Jurkat, Clone E6-1 (cell line): ENCODE measurements at regions not wholly inside any gene's neighbourhood (a gene's known extent, or its start where the extent isn't known, plus 50 kb on each side); places are given as distances from the start of the nearest gene placed in this dataset.
"Not testable (repeated sequence)": the region's sequence is repeated elsewhere in the genome, so short reads cannot be mapped to it uniquely, and the experiment has no call there.

ENCODE experiments used
- DNase-seq: peaks from one replicate; pipeline ENCODE4 v3.0.0-alpha.2; 2011; ENCODE audit warnings: low read depth, low spot score
- H3K4me3 ChIP-seq: 2 replicates; pipeline ENCODE4 v1.5.1; 2011; ENCODE audit warnings: mild to moderate bottlenecking, low read length, control low read depth, moderate library complexity

DNA sequence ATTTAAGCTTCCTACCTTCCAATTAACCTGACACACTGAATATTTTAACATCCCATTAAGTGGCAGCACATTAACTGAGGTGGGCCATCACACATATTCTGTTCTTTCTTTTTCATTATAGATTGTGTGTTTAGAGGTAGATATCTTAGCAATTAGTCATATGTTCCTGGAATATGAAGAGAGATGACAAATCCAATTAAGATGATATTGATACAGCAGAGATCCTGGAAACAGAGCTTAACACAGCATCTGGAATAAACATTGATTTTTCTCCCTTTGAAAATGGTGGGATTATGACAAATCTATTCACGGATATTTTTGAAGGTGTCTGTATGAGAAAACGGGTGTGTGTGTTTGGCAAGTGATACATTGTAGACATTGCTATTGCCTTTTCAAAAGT is 448.0 kb downstream of the CDH10 start:
- no peak for DNase-seq
- no peak overlapping the region for H3K4me3 ChIP-seq

DNA sequence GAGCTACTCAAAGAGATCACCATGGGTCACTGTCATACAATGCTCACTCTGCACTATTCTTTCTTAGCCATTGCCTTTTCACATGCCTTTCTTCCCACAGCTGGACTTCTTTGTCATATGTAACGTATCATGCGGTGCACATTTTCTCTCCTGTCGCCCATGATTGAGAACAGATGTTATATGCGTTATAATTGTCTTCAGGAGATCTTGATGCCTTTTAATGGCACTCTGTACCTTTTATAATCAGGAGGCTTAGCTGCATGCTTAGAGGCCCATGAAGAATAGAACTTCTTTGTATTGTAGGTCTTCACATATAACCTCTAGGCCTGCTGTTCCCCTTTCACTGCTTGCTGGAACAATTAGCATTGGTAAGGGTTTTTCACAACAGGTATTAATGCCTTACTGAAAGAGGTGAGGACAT is 436.1 kb downstream of the CDH10 start:
- DNase-seq = no peak
- H3K4me3 ChIP-seq = no peak overlapping the region

DNA sequence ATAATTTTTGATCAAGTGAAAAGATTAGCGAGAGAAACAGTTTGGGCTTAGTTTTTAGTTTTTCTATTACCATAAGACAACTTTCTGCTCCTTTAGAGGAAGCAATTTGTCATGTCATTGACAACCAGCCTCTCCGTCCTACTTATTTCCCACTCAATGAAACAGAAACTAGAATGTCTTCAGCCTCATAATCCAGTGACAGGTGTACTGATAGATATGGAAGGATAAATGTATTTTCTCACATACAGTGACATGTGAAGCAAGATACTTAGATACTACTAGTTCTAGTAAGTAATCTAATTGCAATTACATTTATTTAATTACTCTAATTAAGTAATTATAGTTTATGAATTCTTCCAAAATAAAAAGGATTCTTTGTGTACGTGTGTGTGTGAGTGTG is 429.7 kb downstream of the CDH10 start:
- no peak overlapping the region for H3K4me3 ChIP-seq
- no peak for DNase-seq

DNA sequence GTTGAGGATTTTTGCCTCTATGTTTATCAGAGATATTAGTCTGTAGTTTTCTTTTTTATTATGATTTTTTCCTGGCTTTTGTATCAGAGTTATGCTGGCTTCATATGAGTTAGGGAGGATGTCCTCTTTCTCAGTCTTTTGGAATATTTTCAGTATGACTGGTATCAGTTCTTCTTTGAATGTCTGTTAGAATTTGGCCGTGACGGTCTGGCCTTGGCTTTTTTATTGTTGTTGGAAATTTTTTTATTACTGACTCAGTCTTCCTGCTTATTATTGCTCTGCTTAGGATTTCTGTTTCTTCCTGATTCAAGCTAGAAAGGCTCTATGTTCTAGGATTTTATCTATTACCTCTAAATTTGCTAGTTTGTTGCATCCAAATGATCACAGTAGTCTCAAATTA is 421.9 kb downstream of the CDH10 start:
- H3K4me3 ChIP-seq = no peak overlapping the region
- no peak for DNase-seq

DNA sequence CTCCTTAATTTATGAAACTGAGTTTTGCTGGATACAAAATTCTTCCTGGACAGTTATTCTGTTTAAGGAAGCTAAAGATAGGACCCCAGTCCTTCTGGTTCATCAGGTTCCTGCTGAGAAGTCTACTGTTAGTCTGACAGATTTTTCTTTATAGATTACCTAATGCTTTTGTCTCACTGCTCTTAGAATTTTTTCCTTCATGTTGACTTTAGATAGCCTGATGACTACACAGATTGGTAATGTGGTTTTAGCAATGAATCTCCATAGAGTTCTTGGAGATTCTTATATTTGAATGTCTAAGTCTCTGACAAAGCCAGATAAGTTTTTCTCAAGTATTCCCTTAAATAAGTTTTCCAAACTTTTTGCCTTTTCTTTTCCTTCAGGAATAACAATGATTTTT is 419.7 kb downstream of the CDH10 start:
- no peak overlapping the region for H3K4me3 ChIP-seq
- no peak for DNase-seq

DNA sequence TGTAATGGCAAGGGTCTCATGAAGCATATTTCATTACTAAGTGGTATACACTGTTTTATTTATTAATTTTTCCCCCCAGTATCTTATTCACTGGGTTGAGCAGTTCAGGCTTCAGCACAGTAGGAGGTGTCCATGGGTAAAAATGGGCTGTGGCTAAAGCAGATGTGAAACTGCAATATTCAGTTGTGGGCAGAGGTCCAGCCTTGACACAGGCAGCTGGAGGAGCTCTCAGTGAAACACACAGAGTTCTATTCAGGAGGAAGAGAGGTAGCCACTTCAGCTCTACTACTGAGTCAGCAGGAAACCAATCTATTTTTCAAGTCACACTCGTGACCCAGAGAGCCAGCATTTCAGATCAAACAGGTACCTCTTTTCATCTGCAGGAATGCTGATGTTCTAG is 418.3 kb downstream of the CDH10 start:
- DNase-seq = no peak

DNA sequence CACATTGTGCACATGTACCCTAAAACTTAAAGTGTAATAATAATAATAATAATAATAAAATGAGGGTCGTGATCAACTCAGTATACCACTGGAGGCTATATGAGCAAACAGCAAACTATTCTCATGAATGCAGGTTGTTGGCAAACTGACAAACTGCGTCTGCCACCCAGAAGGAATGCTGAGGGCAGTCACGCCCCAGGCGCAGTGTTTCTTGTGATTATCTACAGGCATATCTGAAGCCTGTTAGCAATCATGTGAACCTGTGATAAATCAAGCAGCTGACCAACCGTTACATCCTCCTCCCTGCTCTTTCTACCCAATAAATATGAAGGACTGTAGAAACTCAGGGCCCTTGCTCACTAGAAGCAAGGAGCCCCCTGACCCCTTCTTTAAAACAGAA is 416.9 kb downstream of the CDH10 start:
- H3K4me3 ChIP-seq, DNase-seq: not testable (repeated sequence)

More for the DNA sequence above, 418.3 kb downstream of the CDH10 start:
- no peak overlapping the region for H3K4me3 ChIP-seq

DNA sequence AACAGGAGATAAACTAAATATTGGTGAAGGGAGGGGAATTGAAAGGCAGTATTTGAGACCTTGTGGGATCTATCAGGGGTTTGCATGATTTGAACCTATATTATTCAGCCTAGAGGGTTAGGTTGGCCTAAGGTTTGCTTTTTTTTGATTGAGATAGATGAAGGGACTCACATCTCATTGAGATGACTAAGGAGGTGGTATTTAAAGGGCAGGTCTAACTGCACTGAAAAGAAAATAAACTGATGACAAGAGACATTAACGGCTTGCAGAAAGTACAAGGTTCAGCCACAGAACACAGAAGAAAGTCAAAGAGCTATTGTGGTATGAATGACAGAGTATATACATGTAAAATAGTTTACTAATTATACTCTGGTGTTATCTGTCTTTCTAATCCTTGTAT is 412.7 kb downstream of the CDH10 start:
- no peak overlapping the region for H3K4me3 ChIP-seq
- no peak for DNase-seq

DNA sequence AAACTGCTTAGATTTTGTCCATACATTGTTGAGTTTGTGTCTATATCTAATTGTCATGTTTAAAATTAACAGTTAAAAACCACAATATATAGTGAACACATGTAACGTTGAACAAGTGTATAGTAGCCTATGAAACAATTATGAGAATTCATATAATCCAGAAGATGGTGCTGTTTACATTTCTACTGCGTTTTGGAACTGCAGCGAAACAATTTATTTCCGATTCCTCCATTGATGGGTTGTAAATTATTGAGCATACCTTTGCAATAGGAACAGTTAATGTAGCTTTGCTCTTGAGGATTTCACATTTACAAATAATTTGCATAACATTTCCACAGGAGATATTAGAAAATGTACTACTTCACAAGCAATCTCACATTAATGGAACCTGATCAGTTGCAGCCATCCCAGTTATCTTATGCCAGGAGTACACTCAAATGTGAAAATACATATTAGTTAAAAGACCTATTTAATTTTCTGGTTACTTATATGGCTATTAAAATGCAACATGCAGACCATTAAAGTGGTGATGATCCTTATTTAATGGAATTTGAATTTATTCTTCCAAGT is 411.8 kb downstream of the CDH10 start:
- H3K4me3 ChIP-seq = no peak overlapping the region
- no peak for DNase-seq

DNA sequence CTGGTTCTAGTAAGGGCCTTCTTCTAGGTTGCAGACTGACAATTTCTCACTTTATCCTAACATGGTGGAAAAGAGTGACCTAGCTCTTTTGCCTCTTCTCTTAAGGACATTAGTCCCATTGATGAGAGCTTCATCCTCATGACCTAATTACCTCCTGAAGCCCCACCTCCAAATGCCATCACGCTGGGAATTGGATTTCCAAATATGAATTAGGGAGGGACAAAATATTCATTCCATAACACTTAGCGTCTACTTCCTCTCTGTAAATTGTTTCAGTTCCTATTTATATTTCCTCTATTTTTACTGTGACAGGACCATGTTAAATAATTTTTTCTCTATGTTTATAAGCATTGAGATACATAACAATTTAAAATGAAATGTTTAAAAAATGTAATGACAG is 408.8 kb downstream of the CDH10 start:
- no peak for DNase-seq

DNA sequence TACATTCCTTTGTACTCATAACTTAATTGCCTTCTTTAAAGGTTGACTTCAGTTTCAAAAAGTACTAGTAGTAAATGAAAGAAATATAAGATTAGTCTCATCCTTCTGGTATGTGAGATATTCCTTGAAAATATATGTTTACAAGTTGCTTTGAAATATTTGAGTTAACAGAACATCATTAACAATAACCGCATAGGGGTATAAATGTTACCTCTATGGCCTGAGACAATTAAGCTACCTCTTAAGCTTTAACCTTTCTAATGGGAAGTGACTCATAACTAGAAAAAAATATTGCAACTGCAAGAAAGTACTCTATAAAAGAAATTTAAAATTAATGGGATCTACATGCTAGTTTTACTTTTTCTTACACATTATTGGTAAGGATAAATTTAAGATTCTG is 399.0 kb downstream of the CDH10 start:
- H3K4me3 ChIP-seq = no peak overlapping the region

More for the DNA sequence above, 408.8 kb downstream of the CDH10 start:
- no peak overlapping the region for H3K4me3 ChIP-seq

DNA sequence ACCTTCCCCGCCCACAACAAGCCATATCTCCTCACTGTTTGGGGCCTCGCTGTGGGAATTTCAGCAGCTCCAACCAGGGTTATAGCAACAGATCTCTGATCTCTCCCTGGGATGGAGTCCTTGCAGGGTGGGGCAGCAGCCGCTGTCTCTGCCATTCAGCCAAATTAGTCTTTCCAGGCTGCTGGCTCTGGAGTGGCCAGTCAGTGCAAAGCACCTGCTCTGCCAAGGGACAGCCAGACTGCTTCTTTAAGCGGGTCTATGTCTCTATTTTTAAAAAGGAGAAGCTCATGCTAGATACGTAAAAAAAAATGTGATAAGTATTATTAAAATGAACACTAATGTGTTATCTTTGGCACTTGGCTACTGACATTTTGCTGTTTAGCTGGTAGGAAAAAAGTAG is 380.2 kb downstream of the CDH10 start:
- DNase-seq = no peak
- H3K4me3 ChIP-seq = no peak overlapping the region

More for the DNA sequence above, 399.0 kb downstream of the CDH10 start:
- no peak for DNase-seq

DNA sequence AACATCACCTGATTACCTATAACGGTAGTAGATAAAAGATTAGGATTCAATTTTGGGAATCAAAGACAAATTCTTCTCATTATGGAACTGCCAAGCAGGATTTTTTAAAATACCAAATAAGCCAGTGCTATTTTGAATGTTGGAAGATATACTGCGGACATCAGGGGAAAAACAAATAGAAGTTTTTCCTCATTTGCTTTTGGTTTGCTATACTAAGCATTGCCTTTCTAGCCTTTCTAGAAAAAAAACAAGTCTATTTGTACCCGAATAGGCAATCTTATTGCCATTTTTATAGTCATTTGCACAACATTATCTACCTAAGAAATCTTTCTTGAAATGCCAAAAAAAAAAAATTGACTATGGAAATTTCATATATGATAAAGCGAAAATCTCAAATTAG is 379.5 kb downstream of the CDH10 start:
- H3K4me3 ChIP-seq = no peak overlapping the region
- DNase-seq = no peak

DNA sequence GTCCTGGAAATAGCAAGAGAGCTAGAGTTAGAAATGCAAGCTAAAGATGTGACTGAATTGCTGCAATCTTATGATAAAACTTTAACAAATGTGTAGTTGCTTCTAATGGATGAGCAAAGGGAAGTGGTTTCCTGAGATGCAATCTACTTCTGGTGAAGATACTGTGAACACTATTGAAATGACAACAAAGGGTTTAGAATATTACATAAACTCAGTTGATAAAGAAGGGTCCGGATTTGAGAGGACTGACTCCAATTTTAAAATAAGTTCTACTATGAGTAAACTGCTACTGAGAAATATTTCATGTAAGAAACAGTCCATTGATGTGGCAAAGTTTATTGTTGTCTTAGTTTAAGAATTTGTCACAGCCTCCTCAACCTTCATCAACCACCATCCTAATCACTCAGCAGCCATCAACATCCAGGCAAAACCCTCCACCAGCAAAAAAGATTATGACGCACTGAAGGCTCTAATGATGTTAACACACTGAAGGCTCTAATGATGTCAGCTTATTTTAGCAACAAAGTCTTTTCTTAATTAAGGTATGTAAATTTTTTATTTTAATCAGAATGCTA is 376.2 kb downstream of the CDH10 start:
- no peak for DNase-seq
- H3K4me3 ChIP-seq = no peak overlapping the region

DNA sequence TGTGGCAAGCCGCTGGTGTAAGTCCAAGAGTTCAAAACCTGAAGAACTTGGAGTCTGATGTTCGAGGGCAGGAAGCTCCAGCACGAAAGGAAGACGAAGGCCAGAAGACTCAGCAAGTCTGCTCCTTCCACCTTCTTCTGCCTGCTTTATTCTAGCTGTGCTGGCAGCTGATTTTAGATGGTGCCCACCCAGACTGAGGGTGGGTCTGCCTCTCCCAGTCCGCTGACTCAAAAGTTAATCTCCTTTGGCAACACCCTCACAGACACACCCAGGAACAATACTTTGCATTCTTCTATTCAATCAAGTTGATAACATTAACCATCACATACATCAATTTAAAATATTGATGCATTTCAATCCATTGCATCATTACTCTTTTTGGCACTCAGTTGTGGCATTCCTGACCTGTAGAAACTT is 373.1 kb downstream of the CDH10 start:
- not testable (repeated sequence) for H3K4me3 ChIP-seq, DNase-seq

DNA sequence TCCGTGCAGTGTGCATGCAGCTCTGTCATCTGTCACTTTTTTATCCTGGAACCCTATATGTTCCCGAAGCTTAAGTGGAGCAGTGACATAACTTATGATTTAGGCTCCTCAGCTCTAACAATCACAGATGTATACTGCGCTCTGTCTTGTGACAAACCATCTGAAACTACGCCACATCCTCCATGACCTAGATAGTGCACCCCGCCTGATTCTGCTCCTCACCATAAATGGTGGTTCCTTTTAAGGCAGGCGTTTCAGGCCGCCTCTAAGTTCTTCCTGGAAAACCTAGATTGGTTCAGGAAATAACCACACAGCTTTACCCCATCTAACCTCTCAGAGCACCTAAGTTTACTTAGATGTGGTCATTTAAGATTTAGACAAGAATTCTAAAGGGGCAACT is 372.0 kb downstream of the CDH10 start:
- DNase-seq = peak; percentile 66
- no peak overlapping the region for H3K4me3 ChIP-seq

DNA sequence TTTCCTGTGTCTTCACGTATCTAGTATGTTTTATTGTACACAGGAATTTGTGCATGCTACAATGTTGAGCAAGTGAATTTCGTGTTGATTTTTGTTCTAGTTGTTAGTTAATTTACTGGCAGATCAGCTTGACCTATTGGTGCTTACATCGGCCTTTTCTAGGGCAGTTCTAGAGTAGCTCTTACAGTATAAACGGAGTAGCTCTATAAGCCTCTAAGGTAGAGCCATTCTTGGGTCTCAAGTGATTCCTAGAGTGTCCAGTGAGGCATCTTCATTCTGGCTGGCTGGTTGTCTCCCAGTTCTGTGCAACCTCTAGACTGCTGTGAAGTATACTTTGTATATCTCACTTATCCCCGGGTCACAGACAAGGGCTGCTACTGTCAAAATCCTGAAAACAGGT is 364.6 kb downstream of the CDH10 start:
- no peak overlapping the region for H3K4me3 ChIP-seq
- no peak for DNase-seq

DNA sequence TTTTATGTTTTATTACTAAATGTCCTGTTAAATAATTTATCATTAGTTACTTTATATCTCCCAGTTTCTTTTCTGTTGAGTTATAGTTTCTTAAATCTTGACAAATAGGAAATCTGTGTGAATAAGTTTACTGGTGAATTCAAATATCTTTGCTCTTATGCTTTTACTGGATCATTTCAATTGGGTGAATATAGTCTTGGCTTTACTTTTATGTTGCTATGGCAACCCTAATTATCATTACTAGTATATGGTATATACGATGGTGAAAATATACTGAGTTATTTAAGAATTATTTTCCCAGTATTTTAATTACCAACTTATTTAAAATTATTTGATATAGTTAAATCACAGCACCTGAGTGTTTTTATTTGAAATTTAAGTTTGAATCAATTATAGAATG is 363.0 kb downstream of the CDH10 start:
- H3K4me3 ChIP-seq = no peak overlapping the region
- DNase-seq = no peak

DNA sequence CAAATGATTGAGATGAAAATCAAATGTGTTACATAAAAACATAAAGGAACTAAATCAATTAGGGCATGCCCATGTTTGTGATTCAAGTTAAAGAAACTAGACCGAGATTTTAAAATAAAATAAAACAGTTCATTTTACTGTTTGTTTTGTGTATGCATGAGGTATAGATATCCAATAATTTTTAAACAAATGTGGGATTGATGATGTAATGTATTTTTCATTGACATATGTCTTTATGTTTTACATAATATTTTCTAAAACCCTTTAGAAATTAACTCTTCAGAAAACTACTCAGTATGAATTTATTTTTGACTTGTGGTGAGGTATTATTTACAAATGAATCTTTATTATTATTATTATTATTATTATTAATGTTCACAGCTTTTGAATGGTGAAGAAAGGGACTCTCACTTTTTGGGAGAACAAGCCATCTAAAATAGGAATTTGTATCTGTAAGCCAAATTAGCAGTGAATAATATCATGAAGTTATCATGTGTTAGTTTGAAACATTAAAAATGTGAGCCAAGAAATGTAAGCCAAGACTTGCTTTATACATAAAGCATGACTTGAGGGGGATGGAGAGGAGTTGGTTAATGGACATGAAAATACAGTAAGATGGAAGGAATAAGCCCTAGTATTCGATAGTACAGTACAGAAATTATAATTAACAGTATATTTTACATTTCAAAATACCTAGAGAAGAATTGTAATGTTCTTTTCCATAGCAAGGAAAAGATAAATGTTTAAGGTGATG is 355.0 kb downstream of the CDH10 start:
- H3K4me3 ChIP-seq = no peak overlapping the region
- no peak for DNase-seq

DNA sequence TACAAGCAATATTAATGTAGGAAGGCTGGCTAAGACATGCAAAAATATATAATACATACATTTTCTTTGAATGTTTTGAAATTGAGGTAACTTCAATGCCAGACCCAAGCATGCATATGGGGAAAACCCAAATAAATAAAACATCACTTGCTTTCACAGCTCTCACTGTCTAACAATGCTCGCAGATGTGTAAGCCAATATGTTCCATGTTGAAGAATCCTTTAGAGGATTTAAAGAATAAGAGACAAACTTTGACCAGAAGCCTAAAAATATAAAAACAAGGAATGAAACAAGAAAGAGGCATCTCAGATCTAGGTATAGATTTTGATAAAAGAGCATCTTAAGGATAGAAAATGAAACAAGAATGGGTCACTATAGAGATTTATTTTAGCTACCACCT is 354.2 kb downstream of the CDH10 start:
- H3K4me3 ChIP-seq = no peak overlapping the region
- no peak for DNase-seq

DNA sequence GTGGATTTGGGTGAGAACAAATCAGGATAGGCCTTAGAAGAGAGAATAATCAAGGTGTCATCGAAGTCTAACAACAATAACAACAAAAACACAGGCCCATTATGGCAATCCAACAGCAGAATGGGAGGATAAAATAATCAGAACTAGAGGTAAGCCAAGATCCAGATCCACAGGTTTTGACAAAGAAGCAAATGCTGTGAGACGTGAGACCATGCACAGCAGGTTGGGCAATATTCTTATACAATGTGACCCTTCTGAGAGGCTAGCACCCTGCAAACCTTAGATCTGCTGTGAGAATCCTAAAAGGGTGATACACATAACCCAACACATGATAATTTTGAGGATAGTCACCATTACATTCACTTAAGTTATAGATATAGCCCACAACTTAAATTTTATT is 352.9 kb downstream of the CDH10 start:
- no peak overlapping the region for H3K4me3 ChIP-seq
- no peak for DNase-seq
